ENCODE measurements at regions not wholly inside any gene's neighbourhood (a gene's known extent, or its start where the extent isn't known, plus 50 kb on each side); places are given as distances from the start of the nearest gene placed in this dataset.
"Not testable (repeated sequence)": the region's sequence is repeated elsewhere in the genome, so short reads cannot be mapped to it uniquely, and the experiment has no call there.

- DNase-seq = not testable (repeated sequence)
Observed at GRCh38 chr4:183044924-183045640, 54.0 kb upstream of the WWC2 start.

DNA sequence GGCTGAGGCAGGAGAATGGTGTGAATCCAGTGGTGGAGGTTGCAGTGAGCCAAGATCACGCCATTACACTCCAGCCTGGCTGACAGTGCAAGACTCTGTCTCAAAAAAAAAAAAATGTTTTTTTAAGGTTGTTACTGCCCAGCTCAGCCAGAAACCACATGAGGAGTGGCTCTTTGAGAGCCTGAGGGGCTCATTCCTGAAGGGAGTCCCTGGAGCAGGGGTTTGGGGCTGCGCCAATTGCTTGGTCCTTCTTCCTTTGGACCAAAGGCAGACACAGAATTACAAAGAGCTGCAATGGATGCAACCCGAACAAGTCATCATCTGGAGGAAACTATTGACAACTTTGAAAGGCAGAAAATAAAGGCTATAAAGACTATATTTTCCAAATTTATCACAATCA lies 60.6 kb upstream of the WWC2 start:
- no peak for DNase-seq

GRCh38 chr4:183035726-183036415 lies 63.2 kb upstream of the WWC2 start:
- no peak for DNase-seq

GRCh38 chr4:183035256-183035655 lies 63.8 kb upstream of the WWC2 start:
- DNase-seq = no peak

- no peak for DNase-seq
Observed at GRCh38 chr4:183030823-183031222, 68.2 kb upstream of the WWC2 start.

DNA sequence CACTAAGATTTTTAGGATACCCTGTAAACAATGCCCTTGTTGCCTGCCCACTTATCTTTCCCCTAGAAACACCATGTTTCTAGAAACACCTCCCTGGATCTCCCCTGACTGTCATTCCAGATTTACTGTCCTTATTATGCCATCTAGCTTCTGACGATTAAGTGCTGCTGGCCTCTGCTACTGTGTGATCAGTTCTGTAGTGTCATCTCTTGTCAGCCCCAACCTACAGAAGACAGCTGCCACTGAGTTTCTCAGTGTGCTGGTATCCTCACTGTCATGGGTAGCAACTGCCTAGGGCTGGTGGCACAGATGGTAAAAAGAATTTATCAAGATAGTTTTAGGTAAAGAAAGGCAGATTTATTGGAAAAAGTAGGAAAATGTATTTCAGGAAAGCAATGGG lies 68.7 kb upstream of the WWC2 start:
- no peak for DNase-seq

DNA sequence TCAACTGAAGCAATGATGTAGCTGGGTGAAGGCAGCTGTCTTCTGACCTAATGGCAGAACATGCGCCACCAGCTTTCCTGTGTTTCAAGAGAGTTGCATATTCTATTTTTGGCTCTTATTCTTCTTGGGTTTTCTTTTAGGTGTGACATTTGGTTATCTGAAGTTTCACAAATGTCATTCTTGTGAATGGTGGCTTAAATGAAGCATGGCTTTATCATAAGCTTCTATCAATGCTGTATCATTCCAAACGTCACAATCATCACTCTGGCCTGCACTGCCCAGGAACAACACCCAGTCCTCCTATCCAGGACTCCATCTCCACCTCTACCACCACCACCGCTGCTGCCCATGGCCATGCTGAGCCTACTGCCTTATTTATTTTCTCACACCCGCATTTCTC lies 69.7 kb upstream of the WWC2 start:
- no peak for DNase-seq

DNA sequence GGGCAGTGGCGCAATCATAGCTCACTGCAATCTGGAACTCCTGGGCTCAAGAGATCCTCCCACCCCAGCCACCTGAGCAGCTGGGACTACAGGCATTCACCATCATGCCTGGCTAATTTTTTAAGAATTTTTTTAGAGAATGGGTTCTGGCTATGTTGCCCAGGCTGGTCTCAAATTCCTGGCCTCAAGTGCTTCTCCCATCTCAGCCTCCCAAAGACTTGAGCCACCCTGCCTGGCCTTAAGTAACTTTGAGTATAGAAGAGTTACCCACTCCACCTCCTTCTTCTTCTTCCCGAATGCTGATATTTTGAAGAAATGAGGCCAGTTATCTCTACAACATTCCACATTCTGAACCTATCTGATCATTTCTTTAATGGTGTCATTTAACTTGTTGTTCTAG lies 72.4 kb upstream of the WWC2 start:
- no peak for DNase-seq

DNA sequence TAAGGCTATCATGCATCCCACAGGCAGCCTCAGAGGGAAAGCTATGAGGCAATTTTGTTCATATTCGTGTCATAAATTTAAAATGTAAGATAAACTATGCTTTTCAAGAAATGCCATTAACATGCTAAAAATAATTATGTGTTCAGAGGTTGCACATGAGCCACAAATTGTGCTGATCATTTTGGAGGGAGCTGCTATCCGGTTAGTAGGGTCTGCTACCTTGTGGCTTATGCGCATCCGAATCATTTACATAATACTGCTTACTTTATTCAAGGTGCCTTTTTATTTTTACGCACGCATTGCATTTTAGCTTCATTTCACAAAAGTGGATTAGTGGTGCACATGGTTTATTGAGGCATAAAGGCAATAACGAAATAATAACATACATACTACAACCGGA lies 76.4 kb upstream of the WWC2 start:
- no peak for DNase-seq

GRCh38 chr4:183017962-183018361 lies 81.1 kb upstream of the WWC2 start:
- DNase-seq = no peak

DNA sequence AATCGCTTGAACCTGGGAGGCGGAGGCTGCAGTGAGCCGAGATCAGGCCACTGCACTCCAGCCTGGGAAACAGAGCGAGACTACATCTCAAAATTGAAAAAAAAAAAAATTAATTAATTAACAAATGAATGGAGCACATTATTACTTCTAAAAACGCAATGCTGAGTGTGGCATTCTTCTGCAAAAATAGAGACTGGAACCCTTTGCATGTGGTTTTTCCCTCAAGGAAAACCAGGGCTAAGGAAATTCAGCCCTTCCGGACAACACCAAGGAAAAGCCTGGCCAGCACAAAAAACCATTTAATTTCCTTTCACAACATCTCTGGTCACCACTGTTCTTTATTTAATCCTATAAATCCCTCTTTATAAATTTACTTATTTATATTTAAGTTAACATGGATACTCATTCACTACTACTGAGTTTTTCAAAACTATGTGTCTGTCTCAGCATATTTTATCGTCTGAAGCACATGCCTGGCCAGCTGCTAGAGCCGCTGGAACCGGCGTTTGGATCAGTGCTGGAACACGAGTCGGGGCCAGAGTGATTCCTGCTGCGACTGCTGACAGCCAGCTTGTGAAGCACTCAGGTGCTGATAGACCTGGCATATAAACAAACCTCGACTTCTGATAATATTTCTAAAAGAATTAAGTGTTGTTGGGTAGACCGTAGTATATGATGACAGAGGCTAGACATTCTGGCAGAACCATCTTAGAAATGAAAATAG lies 84.5 kb upstream of the WWC2 start:
- DNase-seq = no peak

GRCh38 chr4:183013730-183014002 lies 85.4 kb upstream of the WWC2 start:
- DNase-seq = no peak

DNA sequence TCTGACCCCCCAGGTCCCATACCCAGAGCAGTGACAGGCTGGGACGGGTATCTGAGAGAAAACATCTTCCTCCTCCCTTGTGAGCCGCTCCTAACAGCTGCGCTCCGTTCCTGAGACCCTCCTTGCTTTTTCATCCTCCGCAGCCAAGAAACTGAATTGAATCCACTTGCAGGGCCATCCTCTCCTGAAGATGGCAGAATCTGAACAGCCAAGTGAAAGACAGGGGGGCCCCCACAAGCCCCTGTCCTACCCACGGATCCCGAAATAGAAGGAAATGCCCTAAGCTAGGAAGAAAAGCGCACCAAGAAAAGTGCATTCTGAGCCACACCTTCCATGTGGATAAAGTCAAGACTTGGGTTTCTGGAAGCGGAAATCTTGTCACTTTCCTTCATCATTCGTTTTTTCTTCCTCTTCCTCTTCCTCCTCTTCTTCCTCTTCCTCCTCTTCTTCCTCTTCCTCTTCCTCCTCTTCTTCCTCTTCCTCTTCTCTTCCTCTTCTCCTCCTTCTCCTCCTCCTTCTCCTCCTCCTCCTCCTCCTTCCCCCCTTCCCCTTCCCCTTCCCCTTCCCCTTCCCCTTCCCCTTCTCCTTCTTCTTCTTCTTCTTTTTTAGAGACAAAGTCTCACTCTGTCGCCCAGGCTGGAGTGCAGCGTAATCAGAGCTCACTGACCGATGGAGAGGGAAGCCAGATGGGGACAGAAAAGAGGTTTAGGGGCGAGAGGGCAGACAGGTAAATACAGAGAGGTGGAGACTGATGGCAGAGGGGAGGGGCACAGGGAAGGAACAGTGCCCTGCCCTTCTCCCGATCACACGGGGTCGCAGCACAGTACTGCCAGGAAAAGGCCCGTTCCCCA lies 86.0 kb upstream of the WWC2 start:
- DNase-seq = no peak

DNA sequence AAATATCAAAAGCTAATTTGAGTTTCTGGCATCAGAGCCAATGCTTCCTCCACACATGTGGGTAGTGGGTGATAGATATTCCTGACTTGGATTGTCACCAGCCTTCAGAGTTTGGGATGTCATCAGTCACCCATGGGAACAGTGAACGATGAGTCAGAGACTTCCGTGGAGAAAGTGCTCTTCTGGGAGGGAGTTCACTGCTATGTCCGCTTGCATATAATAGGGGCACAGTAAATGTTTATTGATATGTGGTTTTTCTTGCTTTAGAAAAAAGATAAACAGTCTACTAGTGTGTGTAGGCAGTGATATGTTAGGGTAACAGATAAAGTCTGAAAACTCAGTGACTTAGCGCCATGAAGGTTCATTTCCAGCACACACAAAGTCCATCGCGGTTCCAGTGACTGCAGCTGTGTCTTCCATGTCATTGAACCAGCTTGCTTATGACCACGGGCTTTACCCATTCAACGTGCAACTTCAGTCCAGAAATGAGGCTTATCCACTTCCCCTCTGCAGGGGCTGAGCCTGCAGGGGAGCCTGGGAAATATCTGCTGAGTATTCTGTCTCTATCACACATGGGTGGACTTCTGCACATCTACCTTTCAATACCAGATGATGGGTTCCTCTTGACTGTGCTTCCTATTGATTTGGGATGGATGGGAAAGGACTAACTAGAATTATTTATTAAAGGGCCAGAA lies 87.7 kb upstream of the WWC2 start:
- DNase-seq = no peak

- no peak for DNase-seq
Observed at GRCh38 chr4:183008492-183008891, 90.6 kb upstream of the WWC2 start.

DNA sequence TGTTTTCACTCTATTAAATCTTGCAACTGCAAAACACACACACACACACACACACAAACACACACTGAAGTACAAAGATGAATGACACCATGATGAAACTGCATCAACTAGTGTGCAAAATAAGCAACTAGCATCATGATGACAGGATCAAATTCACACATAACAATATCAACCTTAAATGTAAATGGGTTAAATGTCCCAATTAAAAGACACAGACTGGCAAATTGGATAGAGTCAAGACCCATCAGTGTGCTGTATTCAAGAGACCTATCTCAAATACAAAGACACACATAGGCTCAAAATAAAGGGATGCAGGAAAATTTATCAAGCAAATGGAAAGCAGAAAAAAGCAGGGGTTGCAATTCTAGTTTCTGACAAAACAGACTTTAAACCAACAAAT lies 87.2 kb upstream of the DCTD start:
- not testable (repeated sequence) for DNase-seq

DNA sequence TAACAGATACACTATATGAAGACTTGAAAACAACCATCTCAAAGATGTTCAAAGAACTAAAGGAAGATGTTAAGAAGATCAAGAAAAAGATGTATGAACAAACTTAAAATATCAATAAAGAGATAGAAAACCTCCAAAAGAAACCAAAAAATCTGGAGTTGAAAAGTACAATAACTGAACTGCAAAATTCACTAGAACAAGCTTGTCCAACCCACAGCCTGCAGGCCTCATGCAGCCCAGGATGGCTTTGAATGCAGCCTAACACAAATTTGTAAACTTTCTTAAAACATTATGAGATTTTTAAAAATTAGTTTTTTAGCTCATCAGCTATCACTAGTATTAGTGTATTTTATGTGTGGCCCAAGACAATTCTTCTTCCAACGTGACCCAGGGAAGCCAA lies 77.0 kb upstream of the DCTD start:
- no peak for DNase-seq

DNA sequence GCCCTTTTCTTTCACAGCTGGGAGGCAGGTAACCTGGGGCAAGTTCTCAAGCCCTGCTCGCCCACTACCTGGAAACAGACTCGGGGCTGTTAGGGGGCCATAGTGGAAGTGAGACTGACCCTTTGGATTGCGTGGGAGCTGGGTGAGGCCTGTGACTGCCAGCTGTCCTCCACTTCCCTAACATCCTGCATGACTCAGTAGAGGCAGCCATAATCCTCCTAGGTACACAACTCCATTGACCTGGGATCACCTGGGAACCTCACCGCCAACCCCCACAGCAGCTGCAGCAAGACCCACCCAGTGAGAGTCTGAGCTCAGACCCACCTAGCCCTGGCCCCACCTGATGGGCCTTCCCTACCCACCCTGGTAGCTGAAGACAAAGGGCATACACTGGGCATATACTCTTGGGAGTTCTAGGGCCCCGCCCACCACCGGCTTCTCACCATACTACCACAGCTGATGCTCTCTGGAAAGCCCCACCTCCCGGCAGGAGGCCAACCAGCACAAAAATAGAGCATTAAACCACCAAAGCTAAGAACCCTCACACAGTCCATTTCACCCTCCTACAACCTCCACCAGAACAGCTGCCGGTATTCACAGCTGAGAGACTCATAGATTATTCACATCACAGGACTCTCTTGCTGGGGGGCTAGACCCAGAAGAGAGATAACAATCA lies 61.1 kb upstream of the DCTD start:
- no peak for DNase-seq

- DNase-seq = no peak
Observed at GRCh38 chr4:182975806-182976205, 58.6 kb upstream of the DCTD start.

DNA sequence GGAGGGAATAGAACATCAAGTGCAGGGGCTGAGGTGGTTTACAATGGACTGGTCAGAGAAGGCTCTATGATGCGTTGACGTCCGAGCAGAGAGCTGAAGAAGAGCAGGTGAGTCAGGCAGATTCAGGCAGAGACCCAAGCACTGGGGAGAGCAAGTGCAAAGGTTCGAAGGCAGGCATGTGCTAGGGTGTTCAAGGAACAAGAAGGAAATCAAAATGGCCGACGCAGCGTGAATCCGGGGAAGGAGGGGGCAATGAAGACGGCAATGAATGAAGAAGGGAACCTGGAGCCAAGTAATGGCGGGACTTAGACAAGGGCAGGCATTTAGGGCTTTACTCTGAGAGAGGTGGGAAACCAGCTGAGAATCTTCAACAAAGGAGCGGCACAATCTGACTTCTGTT lies 56.8 kb upstream of the DCTD start:
- DNase-seq = no peak

DNA sequence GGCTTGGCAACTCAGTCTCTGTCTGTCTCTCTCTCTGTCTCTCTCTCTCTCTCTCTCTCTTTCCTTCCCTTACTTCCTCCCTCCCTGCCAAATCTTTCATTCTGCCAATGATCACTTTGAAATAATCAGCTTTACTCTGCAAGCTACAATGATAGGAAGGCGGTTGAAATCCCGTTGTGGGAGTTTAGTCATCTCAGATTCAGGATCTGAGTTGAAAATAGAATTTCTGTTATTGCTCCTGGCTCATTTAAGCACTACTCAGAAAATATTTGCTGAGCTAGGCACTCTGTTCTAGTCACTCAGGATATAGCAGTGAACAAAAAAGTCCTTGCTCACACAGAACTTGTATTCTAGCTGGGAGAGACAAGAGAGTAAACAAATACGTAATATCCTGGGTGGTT lies 56.3 kb upstream of the DCTD start:
- no peak for DNase-seq

- no peak for DNase-seq
Observed at GRCh38 chr4:182971702-182972101, 54.5 kb upstream of the DCTD start.

Measured in NCI-H1092 treated with DMSO at 0.1 percent for 48 hours (cell line).